ENCODE measurements at regions not wholly inside any gene's neighbourhood (a gene's known extent, or its start where the extent isn't known, plus 50 kb on each side); places are given as distances from the start of the nearest gene placed in this dataset.

DNA sequence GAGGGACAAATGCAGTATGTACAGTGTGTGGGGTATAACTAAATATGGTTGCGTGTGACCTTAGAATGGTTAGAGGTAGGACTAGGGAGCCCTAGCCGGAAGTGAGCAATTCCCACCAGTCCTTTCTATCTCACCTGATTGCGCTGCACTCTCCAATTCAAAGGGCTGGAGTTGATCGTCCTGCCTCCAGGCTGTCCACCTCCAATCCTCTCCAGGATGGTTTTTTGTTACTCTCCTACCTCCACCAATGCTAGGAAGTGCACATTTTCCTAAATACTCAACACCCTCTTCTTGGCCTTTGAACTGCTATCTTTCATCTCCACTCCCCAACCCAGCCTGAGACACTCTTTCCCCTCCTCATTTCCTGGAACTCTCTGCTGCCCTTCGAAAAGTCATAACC is 181.7 kb upstream of the ASIC2 start:
- TF ChIP-seq, protein P1, sequence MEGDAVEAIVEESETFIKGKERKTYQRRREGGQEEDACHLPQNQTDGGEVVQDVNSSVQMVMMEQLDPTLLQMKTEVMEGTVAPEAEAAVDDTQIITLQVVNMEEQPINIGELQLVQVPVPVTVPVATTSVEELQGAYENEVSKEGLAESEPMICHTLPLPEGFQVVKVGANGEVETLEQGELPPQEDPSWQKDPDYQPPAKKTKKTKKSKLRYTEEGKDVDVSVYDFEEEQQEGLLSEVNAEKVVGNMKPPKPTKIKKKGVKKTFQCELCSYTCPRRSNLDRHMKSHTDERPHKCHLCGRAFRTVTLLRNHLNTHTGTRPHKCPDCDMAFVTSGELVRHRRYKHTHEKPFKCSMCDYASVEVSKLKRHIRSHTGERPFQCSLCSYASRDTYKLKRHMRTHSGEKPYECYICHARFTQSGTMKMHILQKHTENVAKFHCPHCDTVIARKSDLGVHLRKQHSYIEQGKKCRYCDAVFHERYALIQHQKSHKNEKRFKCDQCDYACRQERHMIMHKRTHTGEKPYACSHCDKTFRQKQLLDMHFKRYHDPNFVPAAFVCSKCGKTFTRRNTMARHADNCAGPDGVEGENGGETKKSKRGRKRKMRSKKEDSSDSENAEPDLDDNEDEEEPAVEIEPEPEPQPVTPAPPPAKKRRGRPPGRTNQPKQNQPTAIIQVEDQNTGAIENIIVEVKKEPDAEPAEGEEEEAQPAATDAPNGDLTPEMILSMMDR (IDR thresholded peaks at IDR 0.05) = no peak
- TF ChIP-seq POLR2A (IDR thresholded peaks at IDR 0.05) = no peak
- TF ChIP-seq EP300 (IDR thresholded peaks at IDR 0.05) = no peak
